Gastrocnemius medialis (tissue), 4 donors: ENCODE measurements at regions not wholly inside any gene's neighbourhood (a gene's known extent, or its start where the extent isn't known, plus 50 kb on each side); places are given as distances from the start of the nearest gene placed in this dataset.

Experiments used
- ATAC-seq, 2 donors: fragments of 150-250 bp; one replicate each; pipeline ENCODE4 v1.9.1; 2016
- DNase-seq, 2 donors: peaks; one replicate each; pipeline ENCODE4 v3.0.0-alpha.2; 2019
- H3K27ac ChIP-seq, 4 donors: fragments of 200-600 bp; sonication (generic); 1 replicate in 1 of 4; 2 replicates in 3 of 4; pipeline ENCODE4 v1.5.1; 2016 to 2018; ENCODE audit warnings: mild to moderate bottlenecking in 2 of 4, moderate library complexity in 1 of 4
- H3K27me3 ChIP-seq, 3 donors: fragments of 200-600 bp; sonication (generic) in 2 of 3; 1 replicate in 1 of 3; 2 replicates in 2 of 3; pipeline versions ENCODE4 v1.5.1 to v1.6.0; 2016 to 2019; ENCODE audit warnings: mild to moderate bottlenecking in 1 of 3, moderate library complexity in 1 of 3
- H3K36me3 ChIP-seq, 2 donors: fragments of 200-600 bp; sonication (generic) in 1 of 2; one replicate each; pipeline ENCODE4 v1.5.1; 2017 to 2018
- H3K4me1 ChIP-seq, 2 donors: fragments of 200-600 bp; sonication (generic) in 1 of 2; one replicate each; pipeline ENCODE4 v1.5.1; 2016 to 2017; ENCODE audit warnings: mild to moderate bottlenecking in 2 of 2
- H3K4me3 ChIP-seq, 4 donors: fragments of 200-600 bp; sonication (generic) in 3 of 4; 1 replicate in 1 of 4; 2 replicates in 3 of 4; pipeline ENCODE4 v1.5.1; 2016 to 2019; ENCODE audit warnings: mild to moderate bottlenecking in 2 of 4
- H3K9me3 ChIP-seq, 3 donors: fragments of 200-600 bp; sonication (generic) in 2 of 3; 1 replicate in 1 of 3; 2 replicates in 2 of 3; pipeline ENCODE4 v1.5.1; 2016 to 2019
- CTCF ChIP-seq, 5 experiments: fragments of 450-650 bp in 3 of 5; fragments of 200-600 bp in 2 of 5; sonication (generic) in 2 of 5; IDR thresholded peaks in 4 of 5; conservative IDR thresholded peaks in 1 of 5; 1 replicate in 4 of 5; 2 replicates in 1 of 5; pipeline ENCODE4 v1.5.1; 2016 to 2019; ENCODE audit warnings: antibody characterized with exemption in 5 of 5, mild to moderate bottlenecking in 3 of 5, moderate library complexity in 3 of 5
- POLR2A ChIP-seq, 2 donors: fragments of 450-650 bp; IDR thresholded peaks; one replicate each; pipeline ENCODE4 v1.6.1; 2017; ENCODE audit warnings: antibody characterized with exemption in 2 of 2, mild to moderate bottlenecking in 2 of 2, moderate library complexity in 2 of 2
- in situ Hi-C, 4 donors: fragments of 200-750 bp; cut with MboI; loops; one replicate each; pipeline versions ENCODE4 v1.15.0 to v1.8.0; 2017; ENCODE audit warnings: low sequenced_read_pairs in 4 of 4
- intact Hi-C: fragments of 100-400 bp; cut with DNase I; formaldehyde crosslinking; loops from one replicate; pipeline ENCODE4 v1.15.1; 2023; ENCODE audit warnings: low total_unique reads

GRCh38 chr2:183867206-183867605, 731.1 kb upstream of the ZNF804A start:
- Histone ChIP-seq H3K36me3 (no peaks in the 10 kb centered on the region), H3K4me3 (no peak overlapping the region), H3K27me3 (no peaks in the 10 kb centered on the region), H3K4me1 (no peaks in the 10 kb centered on the region), H3K27ac (no peak overlapping the region), H3K9me3 (no peaks in the 10 kb centered on the region)
- intact Hi-C loops (no loop called here), in situ Hi-C loops (no loop called here)
- TF ChIP-seq POLR2A (IDR thresholded peaks at IDR 0.05) (no peak), CTCF (IDR thresholded peaks at IDR 0.05 in 4 of 5, conservative IDR thresholded peaks at IDR 0.05 in 1 of 5) (no peak)
- DNase-seq (no peak), ATAC-seq (no peak)

GRCh38 chr2:183868153-183868552, 730.2 kb upstream of the ZNF804A start:
- in situ Hi-C loops: no loop called here
- H3K4me3 ChIP-seq: no peak overlapping the region
- ATAC-seq: no peak

GRCh38 chr2:183868707-183869106, 729.6 kb upstream of the ZNF804A start:
- Histone ChIP-seq H3K4me3 (no peak overlapping the region), H3K4me1 (no peaks in the 10 kb centered on the region), H3K27me3 (no peaks in the 10 kb centered on the region), H3K36me3 (no peaks in the 10 kb centered on the region), H3K9me3 (no peaks in the 10 kb centered on the region), H3K27ac (no peak overlapping the region)
- ATAC-seq (no peak), DNase-seq (no peak)
- intact Hi-C loops: no loop called here
- in situ Hi-C loops: no loop called here
- no peak for TF ChIP-seq POLR2A (IDR thresholded peaks at IDR 0.05)
- TF ChIP-seq CTCF (IDR thresholded peaks at IDR 0.05 in 4 of 5, conservative IDR thresholded peaks at IDR 0.05 in 1 of 5): no peak

More at GRCh38 chr2:183868153-183868552, 730.2 kb upstream of the ZNF804A start:
- no peaks in the 10 kb centered on the region for H3K4me1 ChIP-seq
- H3K27me3 ChIP-seq: no peaks in the 10 kb centered on the region
- DNase-seq: no peak
- no peak overlapping the region for H3K27ac ChIP-seq
- no peaks in the 10 kb centered on the region for H3K36me3 ChIP-seq
- no peaks in the 10 kb centered on the region for H3K9me3 ChIP-seq
- TF ChIP-seq CTCF (IDR thresholded peaks at IDR 0.05 in 4 of 5, conservative IDR thresholded peaks at IDR 0.05 in 1 of 5) (no peak), POLR2A (IDR thresholded peaks at IDR 0.05) (no peak)
- intact Hi-C loops: no loop called here

- no peak overlapping the region for H3K4me3 ChIP-seq
- H3K27me3 ChIP-seq: no peaks in the 10 kb centered on the region
- ATAC-seq: no peak
- no peaks in the 10 kb centered on the region for H3K4me1 ChIP-seq
- DNase-seq: no peak
- H3K9me3 ChIP-seq: no peaks in the 10 kb centered on the region
- in situ Hi-C loops (no loop called here), intact Hi-C loops (no loop called here)
- no peak overlapping the region for H3K27ac ChIP-seq
- TF ChIP-seq CTCF (IDR thresholded peaks at IDR 0.05 in 4 of 5, conservative IDR thresholded peaks at IDR 0.05 in 1 of 5) (no peak), POLR2A (IDR thresholded peaks at IDR 0.05) (no peak)
- no peaks in the 10 kb centered on the region for H3K36me3 ChIP-seq
Measured at GRCh38 chr2:183872131-183872530, 726.2 kb upstream of the ZNF804A start.

- ATAC-seq (no peak), DNase-seq (no peak)
- H3K4me3 ChIP-seq: no peak overlapping the region
- no peaks in the 10 kb centered on the region for H3K36me3 ChIP-seq
- no peak overlapping the region for H3K27ac ChIP-seq
- TF ChIP-seq CTCF (IDR thresholded peaks at IDR 0.05 in 4 of 5, conservative IDR thresholded peaks at IDR 0.05 in 1 of 5): no peak
- TF ChIP-seq POLR2A (IDR thresholded peaks at IDR 0.05): no peak
- in situ Hi-C loops: no loop called here
- no peaks in the 10 kb centered on the region for H3K27me3 ChIP-seq
- intact Hi-C loops: no loop called here
- H3K4me1 ChIP-seq: no peaks in the 10 kb centered on the region
- H3K9me3 ChIP-seq: no peaks in the 10 kb centered on the region
Measured at GRCh38 chr2:183881978-183882377, 716.4 kb upstream of the ZNF804A start.
